HG03064 (cell line): ENCODE measurements at regions not wholly inside any gene's neighbourhood (a gene's known extent, or its start where the extent isn't known, plus 50 kb on each side); places are given as distances from the start of the nearest gene placed in this dataset.
"Not testable (repeated sequence)": the region's sequence is repeated elsewhere in the genome, so short reads cannot be mapped to it uniquely, and the experiment has no call there.

Source experiments
- ATAC-seq: cut with Tn5 transposase; IDR thresholded peaks from one replicate; pipeline ENCODE4 v1.9.1; 2021; ENCODE audit warnings: low read depth; ENCODE audit not compliant: unreplicated experiment

- ATAC-seq = no peak
Observed at GRCh38 chr7:3159445-3159844, 115.8 kb upstream of the CARD11 start.

- ATAC-seq = not testable (repeated sequence)
Observed at GRCh38 chr7:3159926-3160325, 116.3 kb upstream of the CARD11 start.

GRCh38 chr7:3162289-3162688 lies 118.6 kb upstream of the CARD11 start:
- ATAC-seq = no peak

DNA sequence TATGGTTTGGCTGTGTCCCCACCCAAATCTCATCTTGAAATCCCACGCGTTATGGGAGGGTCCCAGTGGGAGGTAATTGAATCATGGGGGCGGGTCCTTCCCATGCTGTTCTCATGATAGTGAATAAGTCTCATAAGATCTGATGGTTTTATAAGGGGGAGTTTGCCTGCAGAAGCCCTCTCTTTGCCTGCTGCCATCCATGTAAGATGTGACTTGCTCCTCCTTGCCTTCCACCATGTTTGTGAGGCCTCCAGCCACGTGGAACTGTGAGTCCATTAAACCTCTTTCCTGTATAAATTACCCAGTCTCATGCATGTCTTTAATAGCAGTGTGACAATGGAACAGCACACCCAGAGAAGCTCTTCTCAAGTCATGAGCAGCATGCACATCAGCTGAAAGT lies 119.1 kb upstream of the CARD11 start:
- ATAC-seq = not testable (repeated sequence)

- no peak for ATAC-seq
Observed at GRCh38 chr7:3164380-3164792, 120.7 kb upstream of the CARD11 start.

DNA sequence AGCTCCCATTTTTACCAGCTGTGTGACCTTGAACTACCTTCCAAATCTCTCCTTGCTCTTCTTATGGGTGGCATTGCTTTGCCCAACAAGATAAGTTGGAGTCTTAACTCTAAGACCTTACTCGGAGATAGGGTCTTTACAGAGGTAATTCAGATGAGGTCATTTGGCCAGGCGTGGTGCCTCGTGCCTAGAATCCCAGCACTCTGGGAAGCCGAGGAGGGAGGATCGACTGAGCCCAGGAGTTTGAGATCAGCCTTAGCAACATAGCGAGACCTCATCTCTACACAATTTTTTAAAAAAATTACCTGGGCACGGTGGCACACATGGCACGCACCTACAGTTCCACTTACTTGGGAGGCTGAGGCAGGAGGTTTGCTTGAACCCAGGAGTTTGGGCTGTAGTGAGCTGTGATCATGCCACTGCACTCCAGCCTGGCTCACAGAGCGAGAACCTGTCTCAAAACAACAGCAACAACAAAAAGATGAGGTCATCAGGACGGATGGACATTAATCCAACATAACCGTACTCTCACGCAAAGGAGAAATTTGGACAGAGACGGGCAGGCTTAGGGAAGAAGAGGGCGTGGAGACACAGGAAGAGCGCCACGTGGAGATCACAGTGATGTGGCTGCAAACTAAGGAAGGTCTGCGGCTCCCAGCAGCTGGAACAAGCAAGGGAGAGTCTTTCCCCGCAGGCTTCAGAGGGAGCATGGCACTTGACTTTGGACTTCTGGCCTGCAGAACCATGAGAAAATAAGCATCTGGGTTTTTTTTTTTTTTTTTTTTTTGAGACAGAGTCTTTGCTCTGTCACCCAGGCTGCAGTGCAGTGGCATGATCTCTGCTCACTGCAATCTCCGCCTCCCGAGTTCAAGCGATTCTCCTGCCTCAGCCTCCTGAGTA lies 122.3 kb upstream of the CARD11 start:
- no peak for ATAC-seq

DNA sequence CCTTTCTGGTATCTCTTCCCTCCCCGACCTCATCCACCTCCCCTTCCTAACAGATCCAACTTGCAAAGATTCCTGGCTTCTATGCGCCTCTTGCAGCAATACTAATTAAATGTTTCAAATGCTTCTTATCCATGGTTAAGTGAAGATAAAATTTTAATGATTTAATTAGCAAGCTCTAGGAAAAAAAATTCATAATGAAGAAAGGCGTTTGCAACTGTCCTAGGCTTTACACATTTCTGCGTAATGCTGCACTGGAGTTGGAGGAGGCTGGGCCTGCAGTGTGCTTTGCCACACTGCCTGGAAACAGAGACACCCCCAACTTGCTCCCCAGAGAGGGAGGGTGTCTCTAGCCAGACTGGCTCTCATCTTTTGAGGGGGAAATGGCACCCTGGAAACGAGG lies 123.9 kb upstream of the CARD11 start:
- ATAC-seq = no peak

DNA sequence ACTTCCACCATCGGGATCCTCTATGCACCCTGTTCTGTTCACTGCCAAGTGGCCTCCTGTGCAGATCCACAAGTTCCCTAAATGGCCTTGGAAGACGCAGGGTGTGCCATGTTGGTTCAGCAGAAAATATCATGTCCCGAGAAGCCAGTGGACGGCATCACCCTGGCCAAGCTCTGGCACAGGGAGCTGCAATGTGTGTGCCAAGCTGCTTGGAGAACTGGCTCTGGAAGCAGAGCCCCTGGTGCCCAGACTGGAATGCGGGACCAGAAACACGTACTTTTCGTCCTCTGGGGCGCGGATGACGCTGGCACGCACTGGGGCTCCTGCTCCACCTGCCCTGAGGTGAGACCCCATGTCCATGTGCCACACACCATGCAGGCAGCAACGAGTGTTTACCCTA lies 124.7 kb upstream of the CARD11 start:
- ATAC-seq = no peak

DNA sequence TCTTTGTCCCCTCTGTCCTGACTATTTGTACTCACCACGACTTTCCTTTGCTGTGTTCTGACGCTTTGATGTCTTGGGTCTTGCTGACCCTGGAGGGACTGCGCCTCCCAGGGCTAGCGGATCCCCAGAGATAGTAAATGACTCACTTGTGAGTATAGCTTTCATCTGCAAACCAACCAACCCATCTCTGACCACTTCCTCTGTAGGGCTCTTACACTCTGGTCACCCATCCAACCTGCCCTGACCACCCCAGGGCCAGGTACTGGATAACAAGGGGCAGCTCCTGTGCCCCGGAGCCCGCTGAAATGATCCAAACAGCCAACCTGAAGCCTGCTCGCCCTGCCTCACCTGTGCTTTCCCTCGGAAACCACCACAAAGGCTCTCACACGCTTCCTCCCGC lies 125.2 kb upstream of the CARD11 start:
- ATAC-seq = no peak

DNA sequence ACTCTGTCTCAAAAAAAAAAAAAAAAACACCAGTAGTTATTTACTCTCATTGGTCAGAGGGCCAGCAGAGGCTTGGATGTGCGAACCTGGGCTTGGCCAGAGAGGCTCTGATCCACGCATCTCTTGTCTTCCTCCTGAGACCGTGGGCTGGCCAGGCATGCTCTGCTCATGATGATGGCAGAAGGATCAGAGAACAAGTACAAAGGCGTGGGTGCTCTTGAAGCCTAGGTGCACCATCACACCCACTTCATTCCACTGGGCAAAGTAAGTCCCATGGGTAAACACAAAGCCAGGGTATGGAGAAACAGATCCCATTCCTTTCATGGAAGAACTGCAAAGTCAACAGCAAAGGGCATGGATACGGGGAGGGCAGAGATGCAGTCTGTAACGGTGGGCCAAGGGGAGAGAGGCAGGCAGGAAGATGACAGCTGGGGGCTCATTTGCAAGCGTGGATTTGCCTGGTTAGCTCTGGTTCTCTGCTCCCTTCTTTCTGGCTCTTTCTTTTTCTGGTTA lies 128.2 kb upstream of the SDK1 start:
- no peak for ATAC-seq

DNA sequence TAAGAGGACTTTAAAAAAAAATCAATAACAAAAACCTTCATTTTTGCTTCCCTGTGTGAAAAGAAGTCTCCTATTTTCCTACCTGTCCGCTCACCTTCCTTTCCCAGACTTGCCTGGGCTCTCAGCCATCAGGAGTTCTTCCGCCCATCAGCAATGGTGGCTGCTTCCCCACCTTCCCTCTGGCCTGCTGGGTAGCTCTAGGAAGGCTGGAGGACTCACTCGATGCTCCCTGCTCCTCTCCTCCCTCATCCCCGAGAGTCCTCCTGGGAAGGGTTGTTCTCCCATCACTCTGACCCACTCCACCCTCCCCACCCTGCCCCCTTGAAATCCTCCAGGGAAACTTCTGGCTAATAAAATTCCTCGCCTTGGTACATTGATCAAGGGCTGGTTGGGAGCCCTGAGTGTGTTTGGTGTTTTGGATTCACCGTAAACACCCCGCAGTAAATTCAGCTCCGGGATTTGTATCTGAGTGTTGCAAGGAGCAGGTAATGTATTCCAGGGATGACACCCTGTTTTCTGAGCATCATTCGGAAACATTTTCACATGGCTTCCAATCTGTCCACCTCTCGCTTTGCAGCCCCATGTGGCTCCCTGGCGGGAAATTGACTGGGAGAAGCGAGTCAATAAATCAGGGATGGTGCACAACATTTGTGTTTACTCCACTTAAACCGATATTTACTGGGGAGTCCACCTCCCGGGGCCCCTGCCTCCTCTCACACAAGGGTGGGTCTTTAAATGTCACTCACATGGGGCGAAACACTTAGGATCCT lies 126.4 kb upstream of the SDK1 start:
- no peak for ATAC-seq

DNA sequence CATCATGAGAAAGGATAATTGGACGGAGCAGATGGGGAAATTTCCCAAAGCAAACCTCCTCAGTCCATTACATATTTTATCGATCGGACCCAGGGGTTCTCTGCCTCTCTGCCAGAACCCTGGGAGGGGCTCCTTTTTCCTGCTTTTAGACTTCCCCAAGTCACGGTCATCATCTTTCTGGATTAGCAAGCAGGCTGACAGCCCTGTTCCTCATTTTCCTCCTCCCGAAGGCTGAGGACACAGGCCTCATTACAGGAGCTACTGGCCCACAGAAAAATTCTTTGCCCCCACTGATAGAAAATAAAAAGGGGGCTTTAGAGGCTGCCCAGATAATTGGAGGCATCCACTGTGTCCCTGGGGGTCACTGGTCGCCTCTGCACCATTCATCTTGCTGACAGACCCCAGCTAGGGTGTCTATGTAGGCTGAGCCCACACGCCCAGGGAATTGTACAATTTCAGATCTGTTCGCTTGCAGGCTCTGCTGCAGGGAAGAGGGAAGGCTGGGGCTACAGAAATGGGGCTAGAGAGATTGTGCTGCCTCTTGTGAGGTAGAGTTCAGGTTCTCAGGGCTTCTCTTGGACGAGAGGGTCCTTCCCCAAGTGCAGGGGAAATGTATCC lies 125.7 kb upstream of the SDK1 start:
- no peak for ATAC-seq

DNA sequence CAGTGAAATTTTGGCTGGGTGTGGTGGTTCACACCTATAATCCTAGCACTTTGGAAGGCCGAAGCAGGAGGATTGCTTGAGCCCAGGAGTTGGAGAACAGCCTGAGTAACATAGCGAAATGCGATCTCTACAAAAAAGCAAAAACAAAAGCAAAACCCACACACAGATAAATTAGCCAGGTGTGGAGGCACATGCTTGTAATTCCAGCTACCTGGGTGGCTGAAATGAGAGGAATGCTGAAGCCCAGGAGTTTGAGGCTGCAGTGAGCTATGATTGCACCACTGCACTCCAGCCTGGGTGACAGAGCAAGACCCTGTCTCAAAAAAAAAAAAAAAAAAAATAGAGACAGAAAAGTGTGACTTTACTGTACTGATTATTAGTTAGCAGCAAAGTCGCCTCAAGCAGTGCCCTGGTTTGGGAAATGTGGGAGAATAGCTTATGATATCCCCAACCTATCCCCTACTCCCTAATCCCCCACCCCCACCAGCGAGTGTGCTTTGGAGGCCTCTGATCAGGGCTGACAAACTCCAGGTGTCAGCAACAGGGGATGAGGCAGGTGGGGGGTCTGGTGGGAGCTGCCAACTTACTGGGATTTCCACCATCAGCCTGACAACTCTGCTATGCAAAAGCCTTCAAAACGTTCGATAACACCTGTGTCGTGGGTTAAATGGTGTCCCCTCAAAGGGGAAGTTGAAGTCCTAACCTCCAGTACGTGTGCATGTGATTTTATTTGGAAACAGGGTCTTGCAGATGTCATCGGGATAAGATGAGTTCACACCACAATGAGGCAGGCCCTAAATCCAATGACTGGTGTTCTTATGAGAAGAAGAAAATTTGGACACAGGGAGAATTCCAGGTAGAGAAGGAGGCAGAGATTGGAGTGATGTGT lies 124.7 kb upstream of the SDK1 start:
- ATAC-seq = no peak

DNA sequence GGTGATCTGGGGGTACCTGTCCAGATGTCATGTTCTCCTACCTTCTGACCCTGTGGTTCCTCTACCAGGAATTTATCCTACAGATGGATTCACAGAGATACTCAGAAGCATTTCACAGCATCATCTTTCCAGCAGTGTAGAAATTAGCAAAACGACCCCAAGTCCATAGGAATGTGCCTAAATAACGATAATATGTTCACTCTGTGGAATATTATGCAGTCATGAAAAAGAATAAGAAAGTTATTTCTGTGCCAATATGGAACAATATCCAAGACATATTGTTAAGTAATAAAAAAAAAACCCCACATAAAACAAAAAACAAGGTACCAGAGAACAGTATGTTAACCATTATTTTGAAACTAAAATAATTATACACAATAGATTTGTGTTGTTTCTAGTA lies 123.8 kb upstream of the SDK1 start:
- ATAC-seq = no peak

DNA sequence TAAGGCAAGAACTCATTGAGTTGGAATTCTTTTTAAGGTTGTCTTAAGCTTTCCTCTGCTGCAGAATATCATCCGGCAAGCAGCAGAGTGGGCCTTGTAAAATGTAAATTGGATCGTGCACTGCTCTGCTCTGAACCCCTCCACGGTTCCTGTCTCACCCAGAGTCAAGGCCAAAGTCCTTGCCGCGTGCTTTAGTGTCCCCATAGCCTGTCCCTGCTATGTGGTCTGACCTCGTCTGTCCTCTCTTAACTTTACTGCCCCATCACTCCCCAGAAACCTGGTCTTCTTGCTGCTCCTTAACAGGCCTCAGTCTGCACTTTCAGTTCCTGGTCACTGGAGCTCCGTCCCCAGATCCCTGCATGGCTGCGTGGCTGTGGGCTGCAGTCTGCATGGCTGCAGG lies 121.6 kb upstream of the SDK1 start:
- no peak for ATAC-seq

- no peak for ATAC-seq
Observed at GRCh38 chr7:3180604-3181003, 120.4 kb upstream of the SDK1 start.

GRCh38 chr7:3182055-3182454 lies 119.0 kb upstream of the SDK1 start:
- not testable (repeated sequence) for ATAC-seq

DNA sequence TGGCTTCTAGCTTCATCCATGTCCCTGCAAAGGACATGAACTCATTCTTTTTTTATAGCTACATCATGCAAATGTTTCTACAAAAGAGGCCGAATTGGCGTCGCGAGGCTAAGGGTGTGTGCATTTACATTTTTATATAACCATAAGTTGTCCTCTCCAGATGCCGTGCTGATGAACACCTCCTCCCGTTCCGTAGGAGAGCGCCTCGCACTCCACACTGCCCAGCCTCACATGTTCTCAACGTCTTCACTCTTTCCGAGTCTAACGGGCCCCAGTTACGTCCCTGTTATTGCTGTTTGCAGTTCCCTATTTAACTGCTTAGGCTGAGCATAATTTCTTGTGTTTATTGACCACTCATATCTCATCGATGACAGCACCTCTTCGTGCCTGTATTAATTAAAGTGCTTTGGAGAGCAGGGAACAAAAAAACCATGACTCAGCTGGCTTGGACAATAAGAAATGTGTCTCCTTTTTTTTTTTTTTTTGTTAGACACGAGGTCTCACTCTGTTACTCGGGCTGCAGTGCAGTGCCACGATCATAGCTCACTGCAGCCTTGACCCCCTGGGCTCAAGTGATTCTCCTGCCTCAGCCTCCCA lies 113.5 kb upstream of the SDK1 start:
- no peak for ATAC-seq

DNA sequence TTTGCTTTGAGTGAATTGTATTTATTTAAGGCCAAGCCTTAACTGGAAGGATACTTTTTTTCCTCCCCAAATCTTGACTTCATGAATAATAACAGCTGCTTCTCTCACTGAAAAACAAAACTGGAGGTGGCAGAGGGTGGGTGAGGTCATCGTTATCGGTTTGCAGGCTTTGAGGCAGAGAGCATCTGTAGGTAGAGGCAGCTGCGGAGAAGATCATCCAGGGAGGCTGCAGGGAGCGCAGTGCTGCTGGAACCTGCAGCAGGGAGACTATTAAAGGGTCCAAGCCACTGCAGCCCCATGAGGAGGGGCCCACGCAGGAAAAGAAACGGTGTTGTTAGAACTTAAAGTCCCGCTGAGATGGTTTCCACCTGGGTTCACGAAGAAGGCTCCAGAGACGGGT lies 112.1 kb upstream of the SDK1 start:
- ATAC-seq = no peak

DNA sequence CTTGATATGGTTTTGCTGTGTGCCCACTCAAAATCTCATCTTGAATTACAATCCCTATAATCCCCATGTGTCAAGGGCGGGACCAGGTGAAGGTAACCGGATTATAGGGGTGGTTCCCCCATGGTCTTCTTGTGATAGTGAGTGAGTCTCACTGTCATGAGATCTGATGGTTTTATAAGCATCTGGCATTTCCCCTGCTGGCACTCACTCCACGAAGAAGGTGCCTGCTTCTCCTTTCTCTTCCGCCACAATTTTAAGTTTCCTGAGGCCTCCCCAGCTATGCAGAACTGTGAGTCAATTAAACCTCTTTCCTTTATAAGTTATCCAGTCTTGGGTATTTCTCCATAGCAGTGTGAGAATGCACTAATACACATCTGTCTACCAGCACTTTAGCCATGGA lies 109.5 kb upstream of the SDK1 start:
- no peak for ATAC-seq
